ENCODE measurements at regions not wholly inside any gene's neighbourhood (a gene's known extent, or its start where the extent isn't known, plus 50 kb on each side); places are given as distances from the start of the nearest gene placed in this dataset.

DNA sequence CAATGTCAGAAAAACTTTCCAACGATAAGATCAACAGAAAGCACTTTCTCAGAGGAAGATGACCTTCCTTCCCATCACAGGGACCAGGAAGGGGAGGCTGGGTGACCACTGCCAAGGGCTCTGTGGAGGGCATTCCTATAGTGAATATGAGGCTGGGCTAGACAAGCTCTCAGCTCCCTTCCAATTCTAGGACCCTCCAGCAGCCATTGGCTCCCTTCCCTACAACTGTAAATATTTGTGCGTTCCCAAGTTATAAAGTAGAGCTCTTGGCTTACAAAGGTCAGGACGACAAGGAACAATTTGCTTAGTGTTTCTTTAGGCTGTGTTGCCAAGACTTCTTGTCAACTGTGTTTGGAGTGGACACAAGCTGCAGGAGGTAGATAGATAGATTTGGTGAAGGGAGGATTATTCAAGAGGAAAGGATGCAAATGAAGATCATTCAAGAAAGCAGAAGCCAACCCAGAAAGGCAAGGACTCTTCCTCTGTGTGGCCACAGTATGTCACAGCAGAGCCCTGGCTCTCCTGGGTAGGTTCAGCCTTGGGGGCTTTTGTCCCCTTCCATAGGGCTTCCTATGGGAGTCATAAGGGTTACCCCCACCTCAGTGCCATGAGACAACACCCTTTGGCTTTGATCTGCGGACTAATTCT lies 223.6 kb upstream of the TLE3 start:
- POLR2A ChIA-PET = no interaction called here
- Histone ChIP-seq H3K9me1 (ENCODE audit: control insufficient read depth, insufficient read depth, low read length) (no peaks in the 10 kb centered on the region), H3K4me1 (replicated peaks in 1 of 2; ENCODE audit: control insufficient read depth in 2 of 2, insufficient read depth in 2 of 2, low read length in 2 of 2) (no peaks in the 10 kb centered on the region), H2AFZ (ENCODE audit: low read depth, low read length) (no peak overlapping the region), H4K20me1 (replicated peaks; ENCODE audit: control insufficient read depth, insufficient read depth, low read length) (no peaks in the 10 kb centered on the region; the same call in 1 of the 2 replicates), H3K36me3 (ENCODE audit: control insufficient read depth, insufficient read depth, low read length) (no peaks in the 10 kb centered on the region), H3K9ac (ENCODE audit: insufficient read depth in 1 of 2, low read depth in 2 of 2, low read length in 2 of 2) (no peak overlapping the region), H3K4me3 (no peak overlapping the region), H3K79me2 (ENCODE audit: control insufficient read depth, insufficient read depth, low read length) (no peaks in the 10 kb centered on the region), H3K27me3 (ENCODE audit: control insufficient read depth in 2 of 2, insufficient read depth in 2 of 2, low read length in 2 of 2) (peaks cover 21 to 69% of the 10 kb centered on the region in 2 experiments), H3K27ac (ENCODE audit: extremely low read depth, low read depth, low read length) (no peak overlapping the region), H3K4me2 (ENCODE audit: insufficient read depth, low read length) (no peak overlapping the region), H3K9me3 (replicated peaks; ENCODE audit: control insufficient read depth, insufficient read depth, low read depth, low read length) (no peaks in the 10 kb centered on the region)
- 3% methylated on average over 4 of the region's 4 CpGs for WGBS (ENCODE audit: insufficient coverage, low coverage, missing lambda C conversion rate)
- BruUV-seq (replicated peaks) = no TSS peak
- no peak for DNase-seq (ENCODE audit: extremely low read depth in 1 of 4, low spot score in 3 of 4)
- CTCF ChIA-PET (ENCODE audit: low intra/inter-chr PET ratio) = no interaction called here
- intact Hi-C loops (cut with micrococcal nuclease) = no loop called here
- no peak for FAIRE-seq
- in situ Hi-C loops (cut with MboI) = no loop called here
- no peak for ATAC-seq
- TF ChIP-seq SNRNP70 (optimal IDR thresholded peaks at IDR 0.05; ENCODE audit: low read depth, low read length) (no peak), ZNF583 (CRISPR knock-in tag; IDR thresholded peaks at IDR 0.05) (no peak), TBL1XR1 (IDR thresholded peaks at IDR 0.05; ENCODE audit: low read length in 2 of 2) (no peak), ATF7 (IDR thresholded peaks at IDR 0.05) (no peak), ZNF324 (CRISPR knock-in tag; IDR thresholded peaks at IDR 0.05) (no peak), SUPT5H (IDR thresholded peaks at IDR 0.05) (no peak), NFXL1 (CRISPR knock-in tag; IDR thresholded peaks at IDR 0.05) (no peak), TEAD4 (IDR thresholded peaks at IDR 0.05; ENCODE audit: low read length) (no peak), TEAD4 (CRISPR knock-in tag; IDR thresholded peaks at IDR 0.05; ENCODE audit: borderline replicate concordance) (no peak), NFIC (IDR thresholded peaks at IDR 0.05) (no peak)
- TF ChIP-seq, protein P1, sequence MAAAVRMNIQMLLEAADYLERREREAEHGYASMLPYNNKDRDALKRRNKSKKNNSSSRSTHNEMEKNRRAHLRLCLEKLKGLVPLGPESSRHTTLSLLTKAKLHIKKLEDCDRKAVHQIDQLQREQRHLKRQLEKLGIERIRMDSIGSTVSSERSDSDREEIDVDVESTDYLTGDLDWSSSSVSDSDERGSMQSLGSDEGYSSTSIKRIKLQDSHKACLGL (CRISPR knock-in tag; IDR thresholded peaks at IDR 0.05; ENCODE audit: borderline replicate concordance, poor library complexity, severe bottlenecking) = no peak
- TF ChIP-seq, protein P2, sequence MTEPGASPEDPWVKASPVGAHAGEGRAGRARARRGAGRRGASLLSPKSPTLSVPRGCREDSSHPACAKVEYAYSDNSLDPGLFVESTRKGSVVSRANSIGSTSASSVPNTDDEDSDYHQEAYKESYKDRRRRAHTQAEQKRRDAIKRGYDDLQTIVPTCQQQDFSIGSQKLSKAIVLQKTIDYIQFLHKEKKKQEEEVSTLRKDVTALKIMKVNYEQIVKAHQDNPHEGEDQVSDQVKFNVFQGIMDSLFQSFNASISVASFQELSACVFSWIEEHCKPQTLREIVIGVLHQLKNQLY (CRISPR knock-in tag; conservative IDR thresholded peaks at IDR 0.05) = no peak
- TF ChIP-seq, protein P3, sequence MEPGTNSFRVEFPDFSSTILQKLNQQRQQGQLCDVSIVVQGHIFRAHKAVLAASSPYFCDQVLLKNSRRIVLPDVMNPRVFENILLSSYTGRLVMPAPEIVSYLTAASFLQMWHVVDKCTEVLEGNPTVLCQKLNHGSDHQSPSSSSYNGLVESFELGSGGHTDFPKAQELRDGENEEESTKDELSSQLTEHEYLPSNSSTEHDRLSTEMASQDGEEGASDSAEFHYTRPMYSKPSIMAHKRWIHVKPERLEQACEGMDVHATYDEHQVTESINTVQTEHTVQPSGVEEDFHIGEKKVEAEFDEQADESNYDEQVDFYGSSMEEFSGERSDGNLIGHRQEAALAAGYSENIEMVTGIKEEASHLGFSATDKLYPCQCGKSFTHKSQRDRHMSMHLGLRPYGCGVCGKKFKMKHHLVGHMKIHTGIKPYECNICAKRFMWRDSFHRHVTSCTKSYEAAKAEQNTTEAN (CRISPR knock-in tag; IDR thresholded peaks at IDR 0.05) = no peak
- TF ChIP-seq, protein P4, sequence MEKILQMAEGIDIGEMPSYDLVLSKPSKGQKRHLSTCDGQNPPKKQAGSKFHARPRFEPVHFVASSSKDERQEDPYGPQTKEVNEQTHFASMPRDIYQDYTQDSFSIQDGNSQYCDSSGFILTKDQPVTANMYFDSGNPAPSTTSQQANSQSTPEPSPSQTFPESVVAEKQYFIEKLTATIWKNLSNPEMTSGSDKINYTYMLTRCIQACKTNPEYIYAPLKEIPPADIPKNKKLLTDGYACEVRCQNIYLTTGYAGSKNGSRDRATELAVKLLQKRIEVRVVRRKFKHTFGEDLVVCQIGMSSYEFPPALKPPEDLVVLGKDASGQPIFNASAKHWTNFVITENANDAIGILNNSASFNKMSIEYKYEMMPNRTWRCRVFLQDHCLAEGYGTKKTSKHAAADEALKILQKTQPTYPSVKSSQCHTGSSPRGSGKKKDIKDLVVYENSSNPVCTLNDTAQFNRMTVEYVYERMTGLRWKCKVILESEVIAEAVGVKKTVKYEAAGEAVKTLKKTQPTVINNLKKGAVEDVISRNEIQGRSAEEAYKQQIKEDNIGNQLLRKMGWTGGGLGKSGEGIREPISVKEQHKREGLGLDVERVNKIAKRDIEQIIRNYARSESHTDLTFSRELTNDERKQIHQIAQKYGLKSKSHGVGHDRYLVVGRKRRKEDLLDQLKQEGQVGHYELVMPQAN (IDR thresholded peaks at IDR 0.05; ENCODE audit: borderline replicate concordance) = no peak
- TF ChIP-seq, protein P5, sequence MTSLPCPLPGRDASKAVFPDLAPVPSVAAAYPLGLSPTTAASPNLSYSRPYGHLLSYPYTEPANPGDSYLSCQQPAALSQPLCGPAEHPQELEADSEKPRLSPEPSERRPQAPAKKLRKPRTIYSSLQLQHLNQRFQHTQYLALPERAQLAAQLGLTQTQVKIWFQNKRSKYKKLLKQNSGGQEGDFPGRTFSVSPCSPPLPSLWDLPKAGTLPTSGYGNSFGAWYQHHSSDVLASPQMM (CRISPR knock-in tag; IDR thresholded peaks at IDR 0.05) = no peak
- TF ChIP-seq, protein P6, sequence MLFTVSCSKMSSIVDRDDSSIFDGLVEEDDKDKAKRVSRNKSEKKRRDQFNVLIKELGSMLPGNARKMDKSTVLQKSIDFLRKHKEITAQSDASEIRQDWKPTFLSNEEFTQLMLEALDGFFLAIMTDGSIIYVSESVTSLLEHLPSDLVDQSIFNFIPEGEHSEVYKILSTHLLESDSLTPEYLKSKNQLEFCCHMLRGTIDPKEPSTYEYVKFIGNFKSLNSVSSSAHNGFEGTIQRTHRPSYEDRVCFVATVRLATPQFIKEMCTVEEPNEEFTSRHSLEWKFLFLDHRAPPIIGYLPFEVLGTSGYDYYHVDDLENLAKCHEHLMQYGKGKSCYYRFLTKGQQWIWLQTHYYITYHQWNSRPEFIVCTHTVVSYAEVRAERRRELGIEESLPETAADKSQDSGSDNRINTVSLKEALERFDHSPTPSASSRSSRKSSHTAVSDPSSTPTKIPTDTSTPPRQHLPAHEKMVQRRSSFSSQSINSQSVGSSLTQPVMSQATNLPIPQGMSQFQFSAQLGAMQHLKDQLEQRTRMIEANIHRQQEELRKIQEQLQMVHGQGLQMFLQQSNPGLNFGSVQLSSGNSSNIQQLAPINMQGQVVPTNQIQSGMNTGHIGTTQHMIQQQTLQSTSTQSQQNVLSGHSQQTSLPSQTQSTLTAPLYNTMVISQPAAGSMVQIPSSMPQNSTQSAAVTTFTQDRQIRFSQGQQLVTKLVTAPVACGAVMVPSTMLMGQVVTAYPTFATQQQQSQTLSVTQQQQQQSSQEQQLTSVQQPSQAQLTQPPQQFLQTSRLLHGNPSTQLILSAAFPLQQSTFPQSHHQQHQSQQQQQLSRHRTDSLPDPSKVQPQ (CRISPR knock-in tag; IDR thresholded peaks at IDR 0.05; ENCODE audit: borderline replicate concordance) = no peak
